ENCODE measurements at regions not wholly inside any gene's neighbourhood (a gene's known extent, or its start where the extent isn't known, plus 50 kb on each side); places are given as distances from the start of the nearest gene placed in this dataset.

GRCh38 chr14:49955024-49955423, 62.1 kb downstream of the ARF6 start (continued):
- no peak for TF ChIP-seq CHD7 (IDR thresholded peaks at IDR 0.05; ENCODE audit: insufficient replicate concordance, low read length)
- TF ChIP-seq CTBP2 (IDR thresholded peaks at IDR 0.05; ENCODE audit: borderline replicate concordance, insufficient read depth, insufficient read length, low read length): no peak
- TF ChIP-seq CHD1 (IDR thresholded peaks at IDR 0.05; ENCODE audit: low read depth, low read length): no peak

Data from H1 (cell line).